ENCODE measurements at regions not wholly inside any gene's neighbourhood (a gene's known extent, or its start where the extent isn't known, plus 50 kb on each side); places are given as distances from the start of the nearest gene placed in this dataset.
"Not testable (repeated sequence)": the region's sequence is repeated elsewhere in the genome, so short reads cannot be mapped to it uniquely, and the experiment has no call there.

GRCh38 chr7:29651477-29651876 lies 87.8 kb downstream of the PRR15 start:
- no peak for DNase-seq

DNA sequence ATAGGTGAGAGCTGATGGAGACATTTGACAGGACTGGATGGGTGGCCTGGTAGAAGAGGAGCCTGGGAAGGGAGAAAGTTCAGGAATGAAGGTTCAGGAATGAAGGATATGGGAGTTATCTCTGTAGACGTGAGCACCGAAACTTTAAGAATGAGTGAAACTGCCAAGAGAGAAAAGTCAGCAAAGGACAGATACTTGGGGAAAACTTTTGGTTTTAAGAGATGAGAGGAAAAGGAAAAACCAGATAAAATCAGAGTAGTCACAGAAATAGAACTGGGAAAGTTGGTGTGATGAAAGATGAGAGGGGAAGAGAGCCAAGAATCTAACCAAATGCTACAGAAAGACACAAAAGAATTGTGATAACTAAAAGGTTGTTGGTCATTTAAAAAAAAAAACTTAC lies 88.9 kb downstream of the PRR15 start:
- DNase-seq: no peak

DNA sequence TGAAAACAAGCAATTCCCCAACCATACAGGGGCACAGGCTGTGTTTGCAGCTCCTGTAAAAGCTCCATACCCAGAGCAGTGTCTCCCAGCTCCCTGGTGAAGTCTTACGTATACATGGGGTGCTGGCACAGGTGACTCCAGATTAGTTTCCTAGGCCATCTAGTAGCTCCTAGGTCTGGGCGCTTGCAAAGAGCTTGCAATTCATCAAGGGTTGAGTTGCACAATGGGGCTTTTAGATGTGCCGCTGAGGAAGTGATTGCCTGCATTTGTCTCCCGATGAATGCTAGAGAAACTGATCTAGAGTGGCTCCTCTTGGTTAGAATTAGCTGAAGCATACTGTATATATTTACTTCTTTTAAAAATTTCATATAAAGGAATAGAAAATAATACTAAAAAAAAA lies 90.7 kb downstream of the PRR15 start:
- DNase-seq: not testable (repeated sequence)

- no peak for DNase-seq
Observed at GRCh38 chr7:29657288-29657687, 93.7 kb downstream of the PRR15 start.

- DNase-seq: no peak
Observed at GRCh38 chr7:29657856-29658255, 94.2 kb downstream of the PRR15 start.

- not testable (repeated sequence) for DNase-seq
Observed at GRCh38 chr7:29659213-29659612, 95.6 kb downstream of the PRR15 start.

DNA sequence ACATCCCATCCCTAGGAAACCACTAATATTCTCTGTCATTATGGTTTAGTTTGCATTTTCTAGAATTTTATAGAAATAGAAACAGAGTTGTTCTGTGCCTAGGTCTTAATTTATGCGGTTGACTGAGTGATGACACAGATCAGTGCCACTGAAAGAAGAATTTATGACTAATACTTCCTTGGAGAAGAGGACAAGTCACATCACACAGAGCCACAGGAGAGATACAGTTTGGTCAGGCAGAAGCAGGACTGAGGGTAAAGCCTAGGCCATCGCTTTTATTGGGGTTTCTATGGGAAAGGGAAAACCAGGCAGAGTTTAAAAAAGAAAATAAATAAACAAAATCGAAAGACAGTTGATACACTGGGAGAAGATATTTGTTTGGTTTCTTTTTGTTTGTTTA lies 99.3 kb downstream of the PRR15 start:
- DNase-seq: not testable (repeated sequence)

- not testable (repeated sequence) for DNase-seq
Observed at GRCh38 chr7:29664999-29665398, 101.4 kb downstream of the PRR15 start.

GRCh38 chr7:29667096-29667669 lies 103.5 kb downstream of the PRR15 start:
- DNase-seq: not testable (repeated sequence)

GRCh38 chr7:29671286-29671685 lies 107.7 kb downstream of the PRR15 start:
- not testable (repeated sequence) for DNase-seq

DNA sequence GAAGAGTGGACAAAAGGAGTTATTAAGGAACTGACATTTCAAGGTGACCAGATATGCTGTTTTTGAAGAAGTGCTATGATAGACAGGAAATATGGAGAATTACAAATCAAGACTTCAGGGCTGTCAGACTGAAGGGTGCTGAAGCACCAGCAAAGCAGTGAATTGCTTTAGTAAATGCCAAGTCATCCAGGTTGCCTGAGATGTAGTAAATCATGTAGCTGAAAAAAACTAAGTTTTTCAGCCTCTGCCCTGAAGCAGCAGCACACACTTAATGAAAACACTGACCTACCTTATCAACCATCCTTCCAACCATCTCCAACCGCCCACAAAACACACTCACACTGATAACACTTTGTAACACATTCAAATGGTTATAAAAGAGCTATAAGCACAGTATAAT lies 110.0 kb downstream of the PRR15 start:
- DNase-seq: not testable (repeated sequence)

GRCh38 chr7:29674626-29675025 lies 111.0 kb downstream of the PRR15 start:
- not testable (repeated sequence) for DNase-seq

DNA sequence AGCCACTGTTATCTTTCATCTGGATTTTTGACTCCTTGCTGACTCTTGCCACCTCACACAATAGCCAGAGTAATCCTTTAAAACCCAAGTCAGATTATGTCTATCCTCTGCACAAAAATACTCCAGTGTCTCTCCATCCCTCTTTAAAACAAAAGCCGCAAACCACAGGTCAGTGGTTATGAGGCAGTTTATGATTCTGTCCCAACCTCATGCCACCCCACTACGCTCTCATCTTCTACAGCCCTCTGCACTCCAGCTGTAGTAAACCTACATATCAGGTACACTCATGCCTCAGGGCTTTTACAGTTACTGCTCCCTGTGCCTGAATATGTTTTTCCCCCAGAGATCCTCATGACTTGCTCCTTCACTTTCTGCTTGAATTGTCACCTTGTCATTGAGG lies 113.6 kb downstream of the PRR15 start:
- DNase-seq: not testable (repeated sequence)

DNA sequence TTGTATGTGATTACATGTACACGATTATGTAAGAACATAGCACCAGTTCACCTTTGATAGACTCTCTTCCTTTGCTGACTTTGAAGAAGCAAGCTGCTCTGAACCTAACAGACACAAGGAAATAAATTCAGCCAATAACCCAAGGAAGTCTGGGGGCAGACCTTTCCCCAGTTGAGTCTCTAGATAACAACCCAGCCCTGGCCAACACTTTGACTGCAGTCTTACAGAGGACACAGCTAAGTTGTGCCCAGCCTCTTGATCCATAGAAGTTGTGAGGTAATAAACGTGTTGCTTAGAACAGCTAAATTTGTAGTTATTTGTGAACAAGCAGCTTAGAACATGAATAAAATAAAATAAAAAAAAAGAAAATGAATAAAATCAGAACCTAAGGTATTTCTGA lies 116.3 kb downstream of the PRR15 start:
- not testable (repeated sequence) for DNase-seq

DNA sequence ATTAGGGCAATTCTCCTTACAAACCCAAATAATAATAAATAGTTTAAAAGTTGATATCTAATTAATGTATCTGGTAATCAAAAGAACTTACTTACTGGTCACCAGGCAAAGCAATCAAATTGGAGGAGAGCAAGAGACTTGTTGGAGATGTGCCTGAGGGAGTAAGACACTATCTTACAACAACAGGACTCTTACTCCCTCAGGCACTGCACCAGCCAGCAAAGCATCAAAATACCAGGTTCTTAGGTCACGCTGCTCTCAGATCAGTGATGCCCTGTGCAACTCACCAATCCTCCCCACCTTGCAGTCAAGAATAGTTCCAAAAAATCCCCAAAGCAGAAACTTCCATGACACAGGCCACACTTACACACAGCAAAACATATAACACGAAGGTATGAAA lies 117.0 kb downstream of the PRR15 start:
- DNase-seq: not testable (repeated sequence)

DNA sequence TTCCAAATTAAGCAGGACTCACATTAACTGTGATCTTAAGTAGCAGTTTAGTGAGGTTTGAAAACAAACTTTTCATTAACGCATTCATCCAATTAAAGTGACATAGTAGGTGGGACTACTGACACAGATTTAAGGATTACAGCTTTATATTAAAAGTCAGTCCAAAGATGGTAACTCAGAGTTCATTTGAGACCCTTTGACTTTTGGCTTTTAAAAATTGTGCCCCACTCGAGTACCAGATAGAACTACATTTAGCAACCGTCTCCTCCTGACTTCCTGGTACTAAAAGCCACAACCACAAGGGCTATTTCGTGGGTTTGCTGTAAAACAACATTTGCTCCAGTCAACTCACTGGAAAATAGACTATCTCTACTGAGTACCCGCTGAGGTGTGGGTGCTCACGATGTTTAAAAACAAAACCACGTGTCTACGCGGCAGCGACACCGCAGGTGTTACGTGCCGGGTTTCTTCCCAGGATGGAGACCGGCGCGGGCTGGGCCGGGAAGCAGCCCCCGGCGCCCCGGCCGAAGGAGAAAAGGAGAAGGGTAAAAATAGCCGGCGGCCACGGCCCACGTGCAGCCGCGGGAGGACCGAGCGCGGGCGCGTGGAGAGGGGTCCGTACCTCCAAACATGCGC lies 120.6 kb downstream of the PRR15 start:
- DNase-seq: peak; percentile 35

- DNase-seq: peak; percentile 51
Observed at GRCh38 chr7:29684787-29685650, 121.3 kb upstream of the WIPF3 start.

DNA sequence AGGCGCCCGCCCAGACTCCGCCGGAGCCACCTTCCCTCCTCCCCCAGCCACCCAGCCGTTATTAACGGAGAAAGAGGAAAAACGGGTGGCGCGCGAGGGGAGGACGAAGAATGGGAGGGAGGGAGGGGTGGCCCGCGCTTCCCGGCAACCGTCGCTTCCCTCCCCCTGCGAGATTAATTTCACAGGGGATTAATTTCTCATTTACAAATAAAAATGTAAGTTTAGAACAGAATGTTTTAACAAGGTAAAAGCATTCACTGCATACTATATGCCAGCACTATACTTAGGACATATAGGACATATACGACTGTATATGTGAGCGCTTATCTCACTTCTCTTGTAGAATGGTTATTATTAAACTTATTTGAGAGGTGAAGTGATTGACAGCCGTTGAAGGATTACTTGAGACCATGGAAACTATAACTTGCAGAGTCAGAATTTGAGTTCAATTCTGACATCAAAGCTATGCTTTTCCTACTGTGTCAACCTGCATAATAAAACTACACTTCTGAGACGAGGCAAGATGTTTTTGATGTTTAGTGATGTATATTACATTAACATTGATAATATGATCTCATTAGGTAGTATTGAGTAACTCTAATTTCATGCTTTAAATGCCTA lies 120.5 kb upstream of the WIPF3 start:
- peak; percentile 40 for DNase-seq

DNA sequence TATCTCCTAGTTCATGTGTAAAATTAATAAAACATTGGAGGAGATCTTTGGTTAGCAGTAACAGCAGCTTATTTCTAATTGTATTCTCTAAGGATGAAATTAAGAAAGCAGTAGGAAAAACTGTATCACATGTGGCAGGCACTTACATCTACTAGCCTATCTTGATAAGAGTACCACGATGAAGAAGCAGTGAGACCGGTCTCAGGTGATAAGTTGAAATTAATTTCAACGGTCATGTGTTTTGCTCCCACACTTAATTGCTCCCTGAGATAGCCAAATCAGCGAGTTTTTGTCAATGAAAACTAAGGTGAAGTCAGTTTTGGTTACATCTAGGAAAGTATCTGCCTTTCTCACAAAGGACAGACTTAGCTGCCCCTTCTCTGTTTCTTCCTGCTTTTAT lies 115.8 kb upstream of the WIPF3 start:
- not testable (repeated sequence) for DNase-seq

- not testable (repeated sequence) for DNase-seq
Observed at GRCh38 chr7:29696402-29696801, 109.9 kb upstream of the WIPF3 start.

DNA sequence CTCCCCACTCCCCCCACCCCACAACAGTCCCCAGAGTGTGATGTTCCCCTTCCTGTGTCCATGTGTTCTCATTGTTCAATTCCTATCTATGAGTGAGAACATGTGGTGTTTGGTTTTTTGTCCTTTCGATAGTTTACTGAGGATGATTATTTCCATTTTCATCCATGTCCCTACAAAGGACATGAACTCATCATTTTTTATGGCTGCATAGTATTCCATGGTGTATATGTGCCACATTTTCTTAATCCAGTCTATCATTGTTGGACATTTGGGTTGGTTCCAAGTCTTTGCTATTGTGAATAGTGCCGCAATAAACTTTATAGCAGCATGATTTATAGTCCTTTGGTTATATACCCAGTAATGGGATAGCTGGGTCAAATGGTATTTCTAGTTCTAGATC lies 106.6 kb upstream of the WIPF3 start:
- DNase-seq: not testable (repeated sequence)

- not testable (repeated sequence) for DNase-seq
Observed at GRCh38 chr7:29701540-29701939, 104.8 kb upstream of the WIPF3 start.

DNA sequence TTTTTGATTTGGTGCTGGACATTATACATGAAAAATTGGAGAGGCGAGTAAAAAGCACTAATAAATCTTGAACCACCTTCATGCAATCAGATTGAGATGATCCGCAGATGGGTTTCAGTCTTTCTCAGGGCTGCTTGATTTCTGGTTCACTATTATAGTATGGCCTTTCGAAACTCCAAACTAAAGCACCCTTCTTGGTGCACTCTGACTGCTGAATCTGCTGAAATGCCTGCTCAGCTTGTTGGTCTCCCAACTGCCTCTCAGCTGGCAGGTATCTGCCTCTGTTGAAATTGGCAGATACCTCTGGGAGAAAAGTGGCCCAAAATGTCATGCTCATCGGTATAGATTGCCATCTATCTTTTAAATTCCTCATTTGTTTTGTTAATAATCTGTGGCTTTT lies 102.5 kb upstream of the WIPF3 start:
- DNase-seq: not testable (repeated sequence)
